HG02884 (cell line): ENCODE measurements at regions not wholly inside any gene's neighbourhood (a gene's known extent, or its start where the extent isn't known, plus 50 kb on each side); places are given as distances from the start of the nearest gene placed in this dataset.
"Not testable (repeated sequence)": the region's sequence is repeated elsewhere in the genome, so short reads cannot be mapped to it uniquely, and the experiment has no call there.

ENCODE experiments used
- ATAC-seq: cut with Tn5 transposase; IDR thresholded peaks from one replicate; pipeline ENCODE4 v1.9.1; 2021; ENCODE audit warnings: mild to moderate bottlenecking, moderate library complexity; ENCODE audit not compliant: unreplicated experiment

GRCh38 chr17:77558846-77559626, 399.5 kb upstream of the TNRC6C start:
- ATAC-seq = no peak

GRCh38 chr17:77560381-77560780, 398.1 kb upstream of the TNRC6C start:
- no peak for ATAC-seq

DNA sequence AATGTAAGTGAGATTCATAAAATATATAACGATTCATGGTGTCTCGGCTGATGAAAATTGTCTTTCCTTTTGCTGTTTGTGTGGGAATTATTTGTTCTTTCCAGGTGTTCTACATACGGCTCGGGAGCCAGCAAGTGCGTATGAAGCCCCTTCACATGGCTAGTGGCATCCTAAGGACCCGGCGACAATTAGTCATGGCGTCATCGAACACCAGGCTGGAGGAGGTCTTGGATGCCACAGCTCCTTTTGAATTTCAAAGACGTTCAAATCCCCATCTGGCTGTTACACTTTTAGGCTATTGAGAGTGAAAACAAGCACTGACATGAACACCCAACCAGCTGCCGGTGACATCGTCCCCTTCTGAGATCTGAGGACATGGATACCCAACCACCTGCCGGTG, 397.7 kb upstream of the TNRC6C start:
- no peak for ATAC-seq

DNA sequence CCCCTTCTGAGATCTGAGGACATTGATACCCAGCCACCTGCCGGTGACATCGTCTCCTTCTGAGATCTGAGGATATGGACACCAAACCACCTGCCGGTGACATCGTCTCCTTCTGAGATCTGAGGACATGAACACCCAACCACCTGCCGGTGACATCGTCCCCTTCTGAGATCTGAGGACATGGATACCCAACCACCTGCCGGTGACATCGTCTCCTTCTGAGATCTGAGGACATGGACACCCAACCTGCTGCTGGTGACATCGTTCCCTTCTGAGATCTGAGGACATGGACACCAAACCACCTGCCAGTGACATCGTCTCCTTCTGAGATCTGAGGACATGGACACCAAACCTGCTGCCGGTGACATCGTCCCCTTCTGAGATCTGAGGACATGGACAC, 396.1 kb upstream of the TNRC6C start:
- not testable (repeated sequence) for ATAC-seq

GRCh38 chr17:77563439-77564102, 394.9 kb upstream of the TNRC6C start:
- ATAC-seq = no peak

DNA sequence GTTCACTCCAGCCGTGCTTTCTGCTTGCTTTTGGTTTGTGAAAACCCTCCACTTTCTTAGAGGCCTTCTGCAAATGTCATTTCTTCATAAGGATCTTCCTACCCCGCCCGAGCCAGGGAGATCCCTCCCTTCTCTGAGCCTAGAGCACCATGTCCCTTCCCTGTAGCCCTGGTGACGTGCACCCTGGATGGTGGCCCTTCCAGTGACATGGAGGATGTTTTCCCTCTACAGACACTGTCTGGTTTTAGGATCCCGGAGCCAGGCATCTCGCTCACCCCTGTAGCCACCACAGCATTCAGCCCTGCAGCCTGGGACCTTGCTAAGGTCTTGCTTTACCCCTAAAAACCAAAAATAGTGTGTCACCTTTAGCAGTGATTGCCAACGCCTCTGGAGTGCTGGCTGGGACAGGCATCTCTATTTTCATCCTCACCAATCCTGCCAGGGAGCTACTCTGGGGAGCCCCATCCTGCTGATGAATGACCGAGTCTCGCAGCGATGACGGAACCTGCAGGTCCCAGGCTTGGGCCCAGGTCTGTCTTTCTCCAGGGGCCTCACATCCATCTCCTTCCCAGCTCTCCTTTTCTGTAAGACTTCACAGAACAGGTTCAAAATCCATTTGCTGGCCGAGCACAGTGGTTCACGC, 394.1 kb upstream of the TNRC6C start:
- no peak for ATAC-seq

DNA sequence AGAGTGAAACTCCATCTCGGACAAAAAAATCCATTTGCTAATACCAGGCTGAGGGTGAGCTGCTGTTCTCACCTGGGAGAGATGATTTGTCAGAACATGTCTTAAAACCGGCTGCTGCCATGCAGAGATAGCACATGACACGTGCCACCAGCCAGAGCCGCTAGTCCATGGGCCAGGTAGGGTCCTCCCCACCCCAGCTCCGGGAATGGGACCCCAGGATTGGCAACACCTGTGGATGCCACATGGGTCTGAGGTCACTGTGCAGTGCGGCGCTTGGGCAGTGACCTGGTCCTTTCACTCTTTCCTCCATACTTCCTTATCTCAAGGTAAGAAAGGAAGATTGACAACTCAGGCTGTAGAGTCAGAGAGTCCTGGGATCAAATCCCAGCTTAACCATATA, 393.3 kb upstream of the TNRC6C start:
- ATAC-seq = no peak

DNA sequence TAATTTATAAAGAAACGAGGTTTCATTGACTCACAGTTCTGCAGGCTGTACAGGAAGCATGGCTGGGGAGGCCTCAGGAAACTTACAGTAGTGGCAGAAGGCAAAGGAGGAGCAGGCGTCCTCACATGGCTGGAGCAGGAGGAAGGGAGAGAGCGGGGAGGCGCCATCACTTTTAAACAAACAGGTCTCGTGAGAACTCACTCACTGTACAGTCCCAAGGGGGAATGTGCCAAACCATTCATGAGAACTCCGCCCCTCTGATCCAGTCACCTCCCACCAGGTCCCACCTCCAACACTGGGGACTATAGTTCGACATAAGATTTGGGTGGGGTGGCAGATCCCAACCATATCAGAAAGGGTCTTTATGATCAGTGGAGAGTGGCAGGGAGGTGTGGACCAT, 392.4 kb upstream of the TNRC6C start:
- no peak for ATAC-seq

GRCh38 chr17:77566566-77567138, 391.9 kb upstream of the TNRC6C start:
- no peak for ATAC-seq

- ATAC-seq = no peak
Observed at GRCh38 chr17:77568540-77568939, 390.0 kb upstream of the TNRC6C start.

DNA sequence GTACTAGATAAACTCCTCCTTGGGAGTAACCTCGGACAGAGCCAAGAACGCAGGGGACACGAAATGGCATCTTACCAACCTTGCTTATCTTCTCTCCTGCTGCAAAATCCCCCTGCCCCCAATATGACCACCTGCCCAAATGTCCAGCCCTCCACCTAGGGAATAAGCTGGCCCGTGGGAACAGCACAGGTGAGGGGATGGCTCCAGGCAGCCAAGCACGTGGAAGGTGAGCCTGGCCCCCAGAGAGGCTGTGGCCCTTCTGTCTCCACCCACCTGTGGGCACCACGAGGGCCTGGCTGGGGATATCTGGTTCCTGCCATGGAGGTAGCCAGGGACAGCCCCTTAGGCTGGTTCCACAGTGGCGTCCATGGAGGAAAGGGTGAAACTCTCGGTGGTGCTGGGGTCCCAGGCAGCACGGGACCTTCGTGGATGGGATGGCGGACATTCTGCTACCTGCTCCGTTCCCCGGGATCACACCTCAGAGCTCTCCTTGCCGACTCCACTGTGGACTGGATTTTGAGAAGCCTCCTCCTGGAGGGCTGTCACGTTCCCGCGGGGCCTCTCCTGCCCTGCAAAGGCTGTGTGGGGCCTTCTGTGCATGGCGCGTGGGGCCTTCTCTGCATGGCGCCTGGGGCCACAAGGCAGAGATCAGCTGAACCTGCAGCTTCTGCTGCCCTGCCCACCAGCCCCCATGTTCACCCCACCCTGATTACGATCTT, 388.5 kb upstream of the TNRC6C start:
- ATAC-seq = no peak

GRCh38 chr17:77570565-77570898, 388.0 kb upstream of the TNRC6C start:
- ATAC-seq = no peak

DNA sequence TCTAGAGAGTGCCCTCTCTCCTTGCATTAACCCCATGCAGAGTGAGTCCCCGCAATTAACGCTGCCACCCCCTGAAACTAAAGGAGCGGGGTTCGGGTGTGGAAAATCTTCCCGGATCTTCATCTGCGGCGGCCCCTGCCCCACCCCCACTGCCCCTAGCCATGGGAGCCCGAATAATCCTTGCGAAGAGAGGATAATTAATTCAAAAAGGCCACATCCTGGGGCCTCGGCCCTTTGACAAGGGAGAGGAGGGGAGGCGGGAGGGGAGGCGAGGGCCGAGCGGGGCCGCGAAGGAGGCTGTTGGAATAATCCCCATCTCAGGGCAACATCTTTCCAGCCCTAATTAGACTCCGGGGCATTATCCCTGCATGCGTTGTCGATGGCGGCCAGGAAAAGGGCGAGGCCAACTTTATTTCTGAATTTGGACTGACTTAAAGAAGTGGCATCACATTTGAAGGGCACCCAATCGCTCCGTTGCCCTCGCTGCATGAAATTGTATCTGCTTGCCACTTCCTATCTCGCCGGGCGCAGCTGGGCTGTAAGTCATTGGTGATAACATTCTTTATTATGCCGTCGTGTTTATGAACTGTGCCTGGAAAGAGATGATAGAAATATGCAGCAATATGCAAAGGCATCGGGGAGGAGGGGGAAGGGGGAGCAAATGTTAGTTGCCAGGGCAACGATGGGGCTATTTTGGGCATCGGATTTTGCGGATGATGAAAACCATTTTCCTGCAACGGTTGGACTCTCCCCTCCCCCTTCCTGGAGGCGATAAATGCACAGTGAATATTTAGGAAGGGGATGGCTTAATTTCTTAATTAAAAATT, 387.1 kb upstream of the TNRC6C start:
- ATAC-seq = no peak

DNA sequence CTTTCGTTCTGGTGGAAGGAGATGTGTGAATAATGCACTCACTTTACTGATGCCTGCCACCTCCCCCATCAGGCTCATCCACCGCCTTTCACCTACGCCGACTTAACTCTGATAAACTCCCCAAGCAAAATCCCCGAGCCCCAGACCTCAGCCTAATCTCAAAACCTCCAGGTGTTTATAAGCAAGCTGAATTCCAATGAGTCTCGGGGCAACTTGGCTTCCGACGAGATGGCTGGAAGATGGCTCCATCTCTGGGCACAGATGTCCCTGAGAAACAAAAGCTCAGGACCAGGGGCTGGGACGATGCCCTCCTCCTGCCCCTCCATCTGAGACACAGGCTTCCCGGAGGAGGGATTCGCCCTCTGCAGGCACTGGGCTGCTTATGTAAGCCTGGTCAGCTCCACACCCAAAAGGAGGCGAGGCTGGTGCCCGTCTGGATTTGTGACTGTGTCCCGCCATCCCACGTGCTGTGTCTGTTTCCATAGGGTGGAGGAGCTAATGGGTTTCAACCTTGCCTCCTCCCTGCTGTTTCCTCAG, 386.4 kb upstream of the TNRC6C start:
- ATAC-seq = no peak

DNA sequence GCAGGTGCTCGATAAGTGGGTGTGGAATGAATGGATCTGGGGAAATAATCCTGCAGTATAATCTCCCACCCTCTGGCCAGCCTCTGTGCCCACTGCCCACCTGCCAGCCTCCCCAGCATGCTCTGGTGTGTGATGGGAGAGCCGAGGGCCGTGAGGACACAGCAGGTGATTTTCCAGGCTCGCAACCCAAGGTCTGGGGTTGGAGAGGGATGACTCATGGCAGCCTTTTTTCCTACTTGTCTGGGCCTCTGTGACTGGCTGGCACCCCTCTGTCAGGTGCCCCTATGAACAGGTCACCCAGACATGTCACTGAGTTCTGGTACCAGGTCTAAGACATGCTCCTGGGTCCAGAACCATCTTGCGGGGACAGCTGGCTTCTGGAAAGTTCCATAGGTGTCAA, 385.7 kb upstream of the TNRC6C start:
- no peak for ATAC-seq

DNA sequence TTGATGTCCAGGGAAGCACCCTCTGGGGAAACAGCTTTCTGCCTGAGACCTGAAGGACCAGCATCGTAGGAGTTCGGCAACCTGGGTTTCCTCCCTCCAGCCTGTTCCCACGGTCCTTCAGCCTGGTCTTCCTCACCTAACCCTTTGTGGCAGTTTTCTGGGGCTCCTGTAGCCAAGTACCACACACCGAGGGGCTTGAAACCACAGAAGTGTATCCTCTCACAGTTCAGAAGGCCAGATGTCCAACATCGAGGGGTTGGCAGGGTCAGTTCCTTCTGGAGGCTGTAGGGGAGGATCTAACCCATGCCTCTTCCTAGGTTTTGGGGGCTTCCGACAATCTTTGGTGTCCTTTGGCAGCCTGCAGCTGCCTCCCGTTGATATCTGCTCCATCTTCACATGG, 381.0 kb upstream of the TNRC6C start:
- ATAC-seq = no peak

GRCh38 chr17:77579131-77579530, 379.4 kb upstream of the TNRC6C start:
- ATAC-seq = no peak

- no peak for ATAC-seq
Observed at GRCh38 chr17:77579682-77580081, 378.8 kb upstream of the TNRC6C start.

DNA sequence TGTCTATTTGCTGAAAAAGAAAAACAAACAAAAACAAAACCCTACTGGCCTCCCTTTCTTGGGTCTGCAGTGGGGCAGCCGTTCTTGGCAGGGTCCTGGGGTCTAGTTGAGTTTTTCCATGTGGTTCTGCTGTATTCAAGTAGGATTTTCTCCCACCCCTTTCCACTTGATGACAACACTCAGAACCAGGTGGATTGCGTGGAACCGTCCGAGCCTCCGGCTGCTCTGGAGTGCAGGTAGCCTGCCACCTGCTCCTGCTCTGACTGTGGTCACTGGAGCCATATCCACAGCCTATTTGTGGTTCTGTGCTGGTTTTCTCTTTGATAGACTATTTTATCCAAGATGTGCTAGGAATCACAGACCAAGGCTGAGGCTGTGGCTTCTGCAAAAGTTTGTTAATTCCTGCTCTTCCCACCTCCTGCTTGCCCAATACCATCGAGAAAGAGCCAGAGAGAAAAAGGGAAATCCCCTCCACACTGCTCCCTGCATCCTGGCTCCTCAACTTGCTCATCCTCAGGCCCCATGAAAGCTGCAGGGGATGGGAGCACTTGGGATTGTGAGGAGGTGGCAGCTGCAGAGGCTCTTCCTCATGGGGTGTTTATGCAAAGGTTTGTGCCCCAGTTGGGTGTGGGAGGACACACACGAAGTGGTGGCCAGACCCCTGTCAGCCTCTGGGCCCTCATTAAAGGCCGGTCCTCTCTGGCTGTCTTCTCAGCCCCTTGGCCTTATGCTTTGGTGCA, 377.8 kb upstream of the TNRC6C start:
- ATAC-seq = no peak
